ENCODE measurements at regions not wholly inside any gene's neighbourhood (a gene's known extent, or its start where the extent isn't known, plus 50 kb on each side); places are given as distances from the start of the nearest gene placed in this dataset.
"Not testable (repeated sequence)": the region's sequence is repeated elsewhere in the genome, so short reads cannot be mapped to it uniquely, and the experiment has no call there.

- DNase-seq (ENCODE audit: low read depth, low spot score), result no peak
Measured at GRCh38 chr2:186379052-186379451, 107.0 kb upstream of the ZC3H15 start.

GRCh38 chr2:186380805-186381204 lies 105.3 kb upstream of the ZC3H15 start:
- no peak for DNase-seq (ENCODE audit: low read depth, low spot score)

- DNase-seq (ENCODE audit: low read depth, low spot score), result no peak
Measured at GRCh38 chr2:186381573-186381972, 104.5 kb upstream of the ZC3H15 start.

- no peak for DNase-seq (ENCODE audit: low read depth, low spot score)
Measured at GRCh38 chr2:186382932-186383331, 103.1 kb upstream of the ZC3H15 start.

GRCh38 chr2:186384226-186384625 lies 101.8 kb upstream of the ZC3H15 start:
- DNase-seq (ENCODE audit: low read depth, low spot score), result no peak

- DNase-seq (ENCODE audit: low read depth, low spot score), result not testable (repeated sequence)
Measured at GRCh38 chr2:186385638-186386201, 100.3 kb upstream of the ZC3H15 start.

- no peak for DNase-seq (ENCODE audit: low read depth, low spot score)
Measured at GRCh38 chr2:186399082-186399644, 86.9 kb upstream of the ZC3H15 start.

- no peak for DNase-seq (ENCODE audit: low read depth, low spot score)
Measured at GRCh38 chr2:186405842-186406241, 80.2 kb upstream of the ZC3H15 start.

GRCh38 chr2:186407611-186408010 lies 78.4 kb upstream of the ZC3H15 start:
- no peak for DNase-seq (ENCODE audit: low read depth, low spot score)

- DNase-seq (ENCODE audit: low read depth, low spot score), result no peak
Measured at GRCh38 chr2:186410802-186411201, 75.3 kb upstream of the ZC3H15 start.

GRCh38 chr2:186422226-186422625 lies 63.8 kb upstream of the ZC3H15 start:
- DNase-seq (ENCODE audit: low read depth, low spot score), result peak; percentile 77

GRCh38 chr2:186423481-186423880 lies 62.6 kb upstream of the ZC3H15 start:
- DNase-seq (ENCODE audit: low read depth, low spot score), result no peak

- DNase-seq (ENCODE audit: low read depth, low spot score), result no peak
Measured at GRCh38 chr2:186424265-186424664, 61.8 kb upstream of the ZC3H15 start.

GRCh38 chr2:186425576-186425975 lies 60.5 kb upstream of the ZC3H15 start:
- DNase-seq (ENCODE audit: low read depth, low spot score), result no peak

GRCh38 chr2:186426153-186427016 lies 59.7 kb upstream of the ZC3H15 start:
- DNase-seq (ENCODE audit: low read depth, low spot score), result peak; percentile 12

- DNase-seq (ENCODE audit: low read depth, low spot score), result not testable (repeated sequence)
Measured at GRCh38 chr2:186427017-186427350, 59.1 kb upstream of the ZC3H15 start.

GRCh38 chr2:186427970-186428369 lies 58.1 kb upstream of the ZC3H15 start:
- no peak for DNase-seq (ENCODE audit: low read depth, low spot score)

- DNase-seq (ENCODE audit: low read depth, low spot score), result no peak
Measured at GRCh38 chr2:186429104-186429503, 57.0 kb upstream of the ZC3H15 start.

GRCh38 chr2:186431306-186431705 lies 54.8 kb upstream of the ZC3H15 start:
- no peak for DNase-seq (ENCODE audit: low read depth, low spot score)

GRCh38 chr2:186433040-186433439 lies 53.0 kb upstream of the ZC3H15 start:
- no peak for DNase-seq (ENCODE audit: low read depth, low spot score)

- DNase-seq (ENCODE audit: low read depth, low spot score), result no peak
Measured at GRCh38 chr2:186433777-186434432, 52.2 kb upstream of the ZC3H15 start.

Data from astrocyte of the hippocampus (primary cell).